HepG2 (cell line): ENCODE measurements at regions not wholly inside any gene's neighbourhood (a gene's known extent, or its start where the extent isn't known, plus 50 kb on each side); places are given as distances from the start of the nearest gene placed in this dataset.

ENCODE experiments used
- BORCS8-MEF2B ChIP-seq: sonication (generic); formaldehyde crosslinking; IDR thresholded peaks from 2 replicates; pipeline ENCODE4 v1.8.0; 2022; ENCODE audit warnings: mild to moderate bottlenecking, missing genetic modification reagents
- MATR3 ChIP-seq: sonication (generic); formaldehyde crosslinking; IDR thresholded peaks from 2 replicates; pipeline ENCODE4 v1.4.0; 2020; ENCODE audit warnings: missing genetic modification reagents
- MEIS1 ChIP-seq: sonication (generic); formaldehyde crosslinking; IDR thresholded peaks from 2 replicates; pipeline ENCODE4 v1.9.0; 2021; ENCODE audit warnings: mild to moderate bottlenecking, missing genetic modification reagents, moderate library complexity, borderline replicate concordance
- MIXL1 ChIP-seq: IDR thresholded peaks from 2 replicates; pipeline ENCODE4 v1.6.1; 2016
- MZF1 ChIP-seq: sonication (generic); formaldehyde crosslinking; IDR thresholded peaks from 2 replicates; pipeline ENCODE4 v1.8.1; 2023; ENCODE audit warnings: mild to moderate bottlenecking, missing genetic modification reagents, borderline replicate concordance
- NCOA5 ChIP-seq: sonication (generic); formaldehyde crosslinking; IDR thresholded peaks from 2 replicates; pipeline ENCODE4 v1.4.0; 2020; ENCODE audit warnings: missing genetic modification reagents
- NR2F6 ChIP-seq, 2 experiments: IDR thresholded peaks; 2 replicates each; pipeline ENCODE4 v1.6.1; 2016; ENCODE audit warnings: antibody characterized with exemption in 1 of 2, mild to moderate bottlenecking in 1 of 2
- PCBP1 ChIP-seq: fragments of 200-400 bp; formaldehyde crosslinking; IDR thresholded peaks from 2 replicates; pipeline ENCODE4 v1.6.1; 2017; ENCODE audit warnings: mild to moderate bottlenecking, low read depth, low read length, borderline replicate concordance
- RBAK ChIP-seq: sonication (generic); formaldehyde crosslinking; IDR thresholded peaks from 2 replicates; pipeline ENCODE4 v1.5.1; 2020; ENCODE audit warnings: mild to moderate bottlenecking, missing genetic modification reagents
- XBP1 ChIP-seq: sonication (generic); formaldehyde crosslinking; IDR thresholded peaks from 2 replicates; pipeline ENCODE4 v1.5.0; 2020; ENCODE audit warnings: missing genetic modification reagents
- ZFP1 ChIP-seq: IDR thresholded peaks from 2 replicates; pipeline ENCODE4 v1.6.1; 2016
- ZFP36 ChIP-seq: fragments of 150-350 bp; IDR thresholded peaks from 2 replicates; pipeline ENCODE4 v1.6.1; 2018; ENCODE audit warnings: borderline replicate concordance, low read length, low read depth; ENCODE audit not compliant: partially characterized antibody
- ZNF329 ChIP-seq: sonication (generic); formaldehyde crosslinking; IDR thresholded peaks from 2 replicates; pipeline ENCODE4 v1.9.0; 2021; ENCODE audit warnings: low read depth, mild to moderate bottlenecking, missing genetic modification reagents
- ZNF354B ChIP-seq: sonication (generic); formaldehyde crosslinking; IDR thresholded peaks from 2 replicates; pipeline ENCODE4 v1.8.0; 2022; ENCODE audit warnings: mild to moderate bottlenecking, missing genetic modification reagents
- ZNF75D ChIP-seq: sonication (generic); formaldehyde crosslinking; IDR thresholded peaks from 2 replicates; pipeline ENCODE4 v1.8.1; 2023; ENCODE audit warnings: missing genetic modification reagents, mild to moderate bottlenecking, borderline replicate concordance
- ZSCAN25 ChIP-seq: sonication (generic); formaldehyde crosslinking; IDR thresholded peaks from 2 replicates; pipeline ENCODE4 v1.8.0; 2022; ENCODE audit warnings: mild to moderate bottlenecking, missing genetic modification reagents
- ZSCAN9 ChIP-seq: IDR thresholded peaks from 2 replicates; pipeline ENCODE4 v1.6.1; 2016; ENCODE audit warnings: borderline replicate concordance
- TF ChIP-seq, protein P1 (sequence below): sonication (generic); formaldehyde crosslinking; conservative IDR thresholded peaks from 2 replicates; pipeline ENCODE4 v1.4.0; 2020; ENCODE audit warnings: missing genetic modification reagents
- TF ChIP-seq, protein P2 (sequence below): sonication (generic); formaldehyde crosslinking; IDR thresholded peaks from 2 replicates; pipeline ENCODE4 v1.8.1; 2023; ENCODE audit warnings: missing genetic modification reagents, mild to moderate bottlenecking, borderline replicate concordance
- TF ChIP-seq, protein P3 (sequence below): sonication (generic); formaldehyde crosslinking; IDR thresholded peaks from 2 replicates; pipeline ENCODE4 v1.4.0; 2020; ENCODE audit warnings: missing genetic modification reagents, mild to moderate bottlenecking, borderline replicate concordance
- TF ChIP-seq, protein P4 (sequence below): sonication (generic); formaldehyde crosslinking; IDR thresholded peaks from 2 replicates; pipeline ENCODE4 v1.4.0; 2020; ENCODE audit warnings: mild to moderate bottlenecking, missing genetic modification reagents
- TF ChIP-seq, protein P5 (sequence below): IDR thresholded peaks from 2 replicates; pipeline ENCODE4 v1.6.1; 2016
- TF ChIP-seq, protein P6 (sequence below): sonication (generic); formaldehyde crosslinking; IDR thresholded peaks from 2 replicates; pipeline ENCODE4 v1.4.0; 2020; ENCODE audit warnings: missing genetic modification reagents

DNA sequence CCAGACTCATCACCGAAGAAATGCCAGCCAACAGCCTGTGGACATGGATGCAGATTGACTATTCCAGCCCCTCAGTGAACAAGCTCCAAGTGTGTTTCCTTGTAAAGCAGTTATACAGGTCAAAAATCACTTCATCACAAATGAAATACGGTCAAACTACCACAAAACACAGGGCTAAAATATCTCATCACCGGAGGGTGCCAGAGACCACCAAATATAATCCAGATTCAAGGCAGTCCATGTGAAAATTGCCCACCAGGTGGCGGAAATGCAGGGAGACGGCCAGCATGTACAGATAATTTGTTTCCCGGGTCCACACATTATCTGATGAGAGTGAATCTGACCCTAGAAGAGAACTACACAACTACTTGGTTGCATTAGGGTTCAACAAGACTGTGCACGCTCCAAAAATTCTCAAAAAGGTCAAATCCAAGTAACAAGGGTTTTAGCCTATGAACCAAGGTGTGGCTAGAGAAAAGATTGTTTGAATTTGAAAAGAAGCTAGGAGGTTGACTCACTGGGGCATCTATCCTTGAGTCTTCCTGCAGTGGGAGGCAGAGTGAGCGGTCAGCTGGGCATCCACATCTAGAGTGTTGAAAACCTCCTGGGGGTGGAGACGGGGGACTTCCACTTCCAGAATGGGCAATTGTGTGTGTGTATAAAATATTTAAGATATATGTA lies 71.7 kb downstream of the IGLL5 start (continued):
- TF ChIP-seq, protein P1, sequence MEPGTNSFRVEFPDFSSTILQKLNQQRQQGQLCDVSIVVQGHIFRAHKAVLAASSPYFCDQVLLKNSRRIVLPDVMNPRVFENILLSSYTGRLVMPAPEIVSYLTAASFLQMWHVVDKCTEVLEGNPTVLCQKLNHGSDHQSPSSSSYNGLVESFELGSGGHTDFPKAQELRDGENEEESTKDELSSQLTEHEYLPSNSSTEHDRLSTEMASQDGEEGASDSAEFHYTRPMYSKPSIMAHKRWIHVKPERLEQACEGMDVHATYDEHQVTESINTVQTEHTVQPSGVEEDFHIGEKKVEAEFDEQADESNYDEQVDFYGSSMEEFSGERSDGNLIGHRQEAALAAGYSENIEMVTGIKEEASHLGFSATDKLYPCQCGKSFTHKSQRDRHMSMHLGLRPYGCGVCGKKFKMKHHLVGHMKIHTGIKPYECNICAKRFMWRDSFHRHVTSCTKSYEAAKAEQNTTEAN (CRISPR knock-in tag), result no peak
- TF ChIP-seq, protein P2, sequence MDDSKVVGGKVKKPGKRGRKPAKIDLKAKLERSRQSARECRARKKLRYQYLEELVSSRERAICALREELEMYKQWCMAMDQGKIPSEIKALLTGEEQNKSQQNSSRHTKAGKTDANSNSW, result no peak
- TF ChIP-seq MIXL1 (peak; percentile 81; the same call in 1 of the 2 replicates), MATR3 (CRISPR knock-in tag) (no peak), PCBP1 (no peak), MZF1 (CRISPR knock-in tag) (no peak), NR2F6 (IDR thresholded peaks at IDR 0.05) (no peak), NR2F6 (CRISPR knock-in tag; IDR thresholded peaks at IDR 0.05) (0 out of 2 replicates have a peak, but pooled peaks have one; percentile 27), ZSCAN9 (peak; percentile 43; the same call in 1 of the 2 replicates), ZNF354B (CRISPR knock-in tag) (no peak), RBAK (no peak), ZFP1 (CRISPR knock-in tag) (no peak), MEIS1 (CRISPR knock-in tag) (no peak), ZNF75D (CRISPR knock-in tag) (no peak), ZNF329 (CRISPR knock-in tag) (no peak), ZSCAN25 (CRISPR knock-in tag) (no peak), XBP1 (CRISPR knock-in tag) (no peak), ZFP36 (peak; percentile 68), BORCS8-MEF2B (CRISPR knock-in tag) (no peak; the same call in 1 of the 2 replicates), NCOA5 (CRISPR knock-in tag) (no peak)
- TF ChIP-seq, protein P3, sequence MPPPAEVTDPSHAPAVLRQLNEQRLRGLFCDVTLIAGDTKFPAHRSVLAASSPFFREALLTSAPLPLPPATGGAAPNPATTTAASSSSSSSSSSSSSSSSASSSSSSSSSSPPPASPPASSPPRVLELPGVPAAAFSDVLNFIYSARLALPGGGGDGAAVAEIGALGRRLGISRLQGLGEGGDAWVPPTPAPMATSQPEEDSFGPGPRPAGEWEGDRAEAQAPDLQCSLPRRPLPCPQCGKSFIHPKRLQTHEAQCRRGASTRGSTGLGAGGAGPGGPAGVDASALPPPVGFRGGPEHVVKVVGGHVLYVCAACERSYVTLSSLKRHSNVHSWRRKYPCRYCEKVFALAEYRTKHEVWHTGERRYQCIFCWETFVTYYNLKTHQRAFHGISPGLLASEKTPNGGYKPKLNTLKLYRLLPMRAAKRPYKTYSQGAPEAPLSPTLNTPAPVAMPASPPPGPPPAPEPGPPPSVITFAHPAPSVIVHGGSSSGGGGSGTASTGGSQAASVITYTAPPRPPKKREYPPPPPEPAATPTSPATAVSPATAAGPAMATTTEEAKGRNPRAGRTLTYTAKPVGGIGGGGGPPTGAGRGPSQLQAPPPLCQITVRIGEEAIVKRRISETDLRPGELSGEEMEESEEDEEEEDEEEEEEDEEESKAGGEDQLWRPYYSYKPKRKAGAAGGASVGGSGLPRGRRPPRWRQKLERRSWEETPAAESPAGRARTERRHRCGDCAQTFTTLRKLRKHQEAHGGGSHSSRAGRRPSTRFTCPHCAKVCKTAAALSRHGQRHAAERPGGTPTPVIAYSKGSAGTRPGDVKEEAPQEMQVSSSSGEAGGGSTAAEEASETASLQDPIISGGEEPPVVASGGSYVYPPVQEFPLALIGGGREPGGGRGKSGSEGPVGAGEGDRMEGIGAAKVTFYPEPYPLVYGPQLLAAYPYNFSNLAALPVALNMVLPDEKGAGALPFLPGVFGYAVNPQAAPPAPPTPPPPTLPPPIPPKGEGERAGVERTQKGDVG (CRISPR knock-in tag), result no peak
- TF ChIP-seq, protein P4, sequence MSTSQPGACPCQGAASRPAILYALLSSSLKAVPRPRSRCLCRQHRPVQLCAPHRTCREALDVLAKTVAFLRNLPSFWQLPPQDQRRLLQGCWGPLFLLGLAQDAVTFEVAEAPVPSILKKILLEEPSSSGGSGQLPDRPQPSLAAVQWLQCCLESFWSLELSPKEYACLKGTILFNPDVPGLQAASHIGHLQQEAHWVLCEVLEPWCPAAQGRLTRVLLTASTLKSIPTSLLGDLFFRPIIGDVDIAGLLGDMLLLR (CRISPR knock-in tag), result no peak
- TF ChIP-seq, protein P5, sequence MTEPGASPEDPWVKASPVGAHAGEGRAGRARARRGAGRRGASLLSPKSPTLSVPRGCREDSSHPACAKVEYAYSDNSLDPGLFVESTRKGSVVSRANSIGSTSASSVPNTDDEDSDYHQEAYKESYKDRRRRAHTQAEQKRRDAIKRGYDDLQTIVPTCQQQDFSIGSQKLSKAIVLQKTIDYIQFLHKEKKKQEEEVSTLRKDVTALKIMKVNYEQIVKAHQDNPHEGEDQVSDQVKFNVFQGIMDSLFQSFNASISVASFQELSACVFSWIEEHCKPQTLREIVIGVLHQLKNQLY (CRISPR knock-in tag), result no peak
- TF ChIP-seq, protein P6, sequence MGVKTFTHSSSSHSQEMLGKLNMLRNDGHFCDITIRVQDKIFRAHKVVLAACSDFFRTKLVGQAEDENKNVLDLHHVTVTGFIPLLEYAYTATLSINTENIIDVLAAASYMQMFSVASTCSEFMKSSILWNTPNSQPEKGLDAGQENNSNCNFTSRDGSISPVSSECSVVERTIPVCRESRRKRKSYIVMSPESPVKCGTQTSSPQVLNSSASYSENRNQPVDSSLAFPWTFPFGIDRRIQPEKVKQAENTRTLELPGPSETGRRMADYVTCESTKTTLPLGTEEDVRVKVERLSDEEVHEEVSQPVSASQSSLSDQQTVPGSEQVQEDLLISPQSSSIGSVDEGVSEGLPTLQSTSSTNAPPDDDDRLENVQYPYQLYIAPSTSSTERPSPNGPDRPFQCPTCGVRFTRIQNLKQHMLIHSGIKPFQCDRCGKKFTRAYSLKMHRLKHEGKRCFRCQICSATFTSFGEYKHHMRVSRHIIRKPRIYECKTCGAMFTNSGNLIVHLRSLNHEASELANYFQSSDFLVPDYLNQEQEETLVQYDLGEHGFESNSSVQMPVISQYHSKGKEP (CRISPR knock-in tag), result no peak
